Esophagus squamous epithelium (tissue), 4 donors: ENCODE measurements at regions not wholly inside any gene's neighbourhood (a gene's known extent, or its start where the extent isn't known, plus 50 kb on each side); places are given as distances from the start of the nearest gene placed in this dataset.

ENCODE experiments used
- POLR2A ChIP-seq, 4 donors: fragments of 450-650 bp; IDR thresholded peaks; one replicate each; pipeline ENCODE4 v1.6.1; 2017; ENCODE audit warnings: antibody characterized with exemption in 4 of 4, mild to moderate bottlenecking in 4 of 4, moderate library complexity in 3 of 4
- TF ChIP-seq, protein P1 (sequence below), 6 experiments: fragments of 450-650 bp in 4 of 6; fragments of 200-600 bp in 2 of 6; sonication (generic) in 2 of 6; IDR thresholded peaks; one replicate each; pipeline ENCODE4 v1.5.1; 2016 to 2019; ENCODE audit warnings: antibody characterized with exemption in 6 of 6, mild to moderate bottlenecking in 4 of 6, moderate library complexity in 4 of 6

DNA sequence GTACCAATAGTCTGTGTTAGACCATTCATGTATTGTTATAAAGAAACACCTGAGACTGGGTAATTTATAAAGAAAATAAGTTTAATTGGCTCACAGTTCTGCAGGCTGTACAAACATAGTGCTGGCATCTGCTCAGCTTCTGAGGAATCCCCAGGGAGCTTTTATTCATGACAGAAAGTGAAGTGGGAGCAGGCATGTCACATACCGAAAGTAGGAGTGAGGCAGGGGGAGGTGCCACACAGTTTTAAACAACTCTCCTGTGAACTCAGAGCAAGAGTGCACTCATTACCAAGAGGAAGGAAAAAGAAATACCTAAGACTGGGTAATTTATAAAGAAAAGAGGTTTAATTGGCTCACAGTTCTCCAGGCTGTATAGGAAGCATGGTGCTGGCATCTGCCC lies 591.2 kb downstream of the PPP4R3C start:
- TF ChIP-seq, protein P1, sequence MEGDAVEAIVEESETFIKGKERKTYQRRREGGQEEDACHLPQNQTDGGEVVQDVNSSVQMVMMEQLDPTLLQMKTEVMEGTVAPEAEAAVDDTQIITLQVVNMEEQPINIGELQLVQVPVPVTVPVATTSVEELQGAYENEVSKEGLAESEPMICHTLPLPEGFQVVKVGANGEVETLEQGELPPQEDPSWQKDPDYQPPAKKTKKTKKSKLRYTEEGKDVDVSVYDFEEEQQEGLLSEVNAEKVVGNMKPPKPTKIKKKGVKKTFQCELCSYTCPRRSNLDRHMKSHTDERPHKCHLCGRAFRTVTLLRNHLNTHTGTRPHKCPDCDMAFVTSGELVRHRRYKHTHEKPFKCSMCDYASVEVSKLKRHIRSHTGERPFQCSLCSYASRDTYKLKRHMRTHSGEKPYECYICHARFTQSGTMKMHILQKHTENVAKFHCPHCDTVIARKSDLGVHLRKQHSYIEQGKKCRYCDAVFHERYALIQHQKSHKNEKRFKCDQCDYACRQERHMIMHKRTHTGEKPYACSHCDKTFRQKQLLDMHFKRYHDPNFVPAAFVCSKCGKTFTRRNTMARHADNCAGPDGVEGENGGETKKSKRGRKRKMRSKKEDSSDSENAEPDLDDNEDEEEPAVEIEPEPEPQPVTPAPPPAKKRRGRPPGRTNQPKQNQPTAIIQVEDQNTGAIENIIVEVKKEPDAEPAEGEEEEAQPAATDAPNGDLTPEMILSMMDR (IDR thresholded peaks at IDR 0.05), result no peak
- TF ChIP-seq POLR2A (IDR thresholded peaks at IDR 0.05), result no peak
